GM12878 (cell line): ENCODE measurements at regions not wholly inside any gene's neighbourhood (a gene's known extent, or its start where the extent isn't known, plus 50 kb on each side); places are given as distances from the start of the nearest gene placed in this dataset.

Experiments
- ATAC-seq: fragments of 200-7000 bp; cut with Tn5 transposase; 3 replicates; pipeline ENCODE4 v1.9.1; 2020; ENCODE audit warnings: mild to moderate bottlenecking, moderate library complexity
- BruUV-seq: library from RNA; stranded (reverse); fragments of 400-500 nt; replicated peaks from 2 replicates; lab custom pipeline; 2021; lab: Mats Ljungman, UMichigan
- CTCF ChIA-PET: fragments of 300-600 bp; sonication (Branson Sonifier 250); formaldehyde crosslinking; extraction: SDS; loops from one replicate; lab custom pipeline; 2021; ENCODE audit warnings: inconsistent platforms; lab: Yijun Ruan, JAX
- POLR2A ChIA-PET: fragments of 350-600 bp; formaldehyde crosslinking; extraction: SDS; loops from one replicate; lab custom pipeline; 2021; ENCODE audit warnings: inconsistent platforms; lab: Charles Lee
- RAD21 ChIA-PET: fragments of 300-600 bp; sonication (Branson Sonifier 250); formaldehyde crosslinking; loops from one replicate; lab custom pipeline; 2023; ENCODE audit warnings: antibody characterized with exemption; ENCODE audit not compliant: unreplicated experiment; lab: Charles Lee
- SMC1A ChIA-PET: fragments of 300-600 bp; sonication (Branson Sonifier 250); formaldehyde crosslinking; loops from one replicate; lab custom pipeline; 2023; ENCODE audit not compliant: unreplicated experiment, uncharacterized antibody; lab: Charles Lee
- DNase-seq: peaks from one replicate; pipeline ENCODE4 v3.0.0-alpha.2; 2011; ENCODE audit warnings: low read depth, low spot score
- FAIRE-seq: peaks from 3 replicates; lab custom pipeline; 2011; peaks lifted over from hg19 to GRCh38; lab: Jason Lieb, UNC
- H2AFZ ChIP-seq: 2 replicates; pipeline ENCODE4 v1.6.0; 2011; ENCODE audit warnings: low read depth, low read length, control low read depth; ENCODE audit not compliant: control insufficient read depth
- H3K27ac ChIP-seq: 2 replicates; pipeline ENCODE4 v1.5.1; 2011; ENCODE audit warnings: control low read depth; ENCODE audit not compliant: control insufficient read depth, insufficient read depth
- H3K27me3 ChIP-seq, 2 experiments: replicated peaks in 1 of 2; 2 replicates each; pipeline versions ENCODE4 v1.6.0 to v1.6.1; 2011; ENCODE audit warnings: low read length in 1 of 2; ENCODE audit not compliant: control insufficient read depth in 2 of 2, insufficient read depth in 2 of 2
- H3K36me3 ChIP-seq, 2 experiments: 2 replicates each; pipeline ENCODE4 v1.5.1; 2011; ENCODE audit warnings: low read length in 1 of 2; ENCODE audit not compliant: control insufficient read depth in 2 of 2, insufficient read depth in 2 of 2
- H3K4me1 ChIP-seq: 2 replicates; pipeline ENCODE4 v1.6.1; 2011; ENCODE audit warnings: mild to moderate bottlenecking, low read length, moderate library complexity, mixed read lengths; ENCODE audit not compliant: control insufficient read depth, insufficient read depth
- H3K4me2 ChIP-seq: 2 replicates; pipeline ENCODE4 v1.6.0; 2011; ENCODE audit warnings: control low read depth; ENCODE audit not compliant: control insufficient read depth, insufficient read depth
- H3K4me3 ChIP-seq: fragments of 200-600 bp; sonication (generic); 2 replicates; pipeline ENCODE4 v1.5.1; 2016
- H3K79me2 ChIP-seq: 2 replicates; pipeline ENCODE4 v1.6.0; 2011; ENCODE audit warnings: low read length; ENCODE audit not compliant: control insufficient read depth, insufficient read depth
- H3K9ac ChIP-seq: 2 replicates; pipeline ENCODE4 v1.8.0; 2011; ENCODE audit warnings: low read length, control low read depth, mixed read lengths; ENCODE audit not compliant: control insufficient read depth, insufficient read depth
- H3K9me3 ChIP-seq: replicated peaks from 3 replicates; pipeline ENCODE4 v1.5.1; 2011; ENCODE audit warnings: mild to moderate bottlenecking, low read length; ENCODE audit not compliant: control insufficient read depth, insufficient read depth
- H4K20me1 ChIP-seq: 2 replicates; pipeline ENCODE4 v1.6.0; 2011; ENCODE audit not compliant: control insufficient read depth, insufficient read depth
- ASH2L ChIP-seq: fragments of 300-600, 200-600 bp; sonication (generic); IDR thresholded peaks from 2 replicates; pipeline ENCODE4 v1.6.1; 2017; ENCODE audit warnings: low read depth, mild to moderate bottlenecking, borderline replicate concordance
- BRCA1 ChIP-seq: IDR thresholded peaks from 2 replicates; pipeline ENCODE4 v1.6.1; 2011; ENCODE audit warnings: low read depth, low read length, improper control_type of control experiment
- CBX3 ChIP-seq: fragments of 200-600 bp; sonication (generic); IDR thresholded peaks from 2 replicates; pipeline ENCODE4 v1.6.1; 2016; ENCODE audit warnings: low read depth, borderline replicate concordance
- CEBPB ChIP-seq, 2 experiments: fragments of 150-350 bp in 1 of 2; IDR thresholded peaks; 2 replicates each; pipeline ENCODE4 v1.6.1; 2012 to 2014; ENCODE audit warnings: low read depth in 2 of 2, low read length in 2 of 2, borderline replicate concordance in 1 of 2, inconsistent platforms in 1 of 2
- CREB1 ChIP-seq: IDR thresholded peaks from 2 replicates; pipeline ENCODE4 v1.6.1; 2012; ENCODE audit warnings: low read depth, mild to moderate bottlenecking, inconsistent platforms
- DPF2 ChIP-seq: fragments of 450-650 bp; IDR thresholded peaks from 2 replicates; pipeline ENCODE4 v1.6.1; 2017; ENCODE audit warnings: mild to moderate bottlenecking
- GATAD2B ChIP-seq: fragments of 450-650 bp; conservative IDR thresholded peaks from 2 replicates; pipeline ENCODE4 v1.6.1; 2017; ENCODE audit warnings: low read depth, mild to moderate bottlenecking, moderate library complexity
- IKZF2 ChIP-seq, 2 experiments: fragments of 450-650 bp; IDR thresholded peaks; 2 replicates each; pipeline ENCODE4 v1.6.1; 2017; ENCODE audit warnings: mild to moderate bottlenecking in 2 of 2, moderate library complexity in 2 of 2
- IRF4 ChIP-seq: IDR thresholded peaks from 2 replicates; pipeline ENCODE4 v1.6.1; 2011; ENCODE audit warnings: low read depth, low read length
- JUNB ChIP-seq: IDR thresholded peaks from 2 replicates; pipeline ENCODE4 v1.6.1; 2016; ENCODE audit warnings: antibody characterized with exemption, mild to moderate bottlenecking
- KLF5 ChIP-seq: fragments of 450-650 bp; IDR thresholded peaks from 2 replicates; pipeline ENCODE4 v1.6.1; 2014; ENCODE audit warnings: mild to moderate bottlenecking; ENCODE audit not compliant: partially characterized antibody
- MEF2B ChIP-seq: fragments of 450-650 bp; IDR thresholded peaks from 2 replicates; pipeline ENCODE4 v1.6.1; 2018; ENCODE audit warnings: mild to moderate bottlenecking, moderate library complexity; ENCODE audit not compliant: partially characterized antibody, poor library complexity, severe bottlenecking
- NFYA ChIP-seq: IDR thresholded peaks from 2 replicates; pipeline ENCODE4 v1.6.1; 2011; ENCODE audit warnings: low read depth, mild to moderate bottlenecking, low read length, improper control_type of control experiment, borderline replicate concordance
- NR2C2 ChIP-seq: IDR thresholded peaks from 2 replicates; pipeline ENCODE4 v1.6.1; 2011; ENCODE audit warnings: borderline replicate concordance, low read depth; ENCODE audit not compliant: control insufficient read depth, insufficient read length
- PAX5 ChIP-seq: IDR thresholded peaks from 2 replicates; pipeline ENCODE4 v1.6.1; 2011; ENCODE audit warnings: low read depth, low read length, borderline replicate concordance
- PAX8 ChIP-seq: fragments of 450-650 bp; IDR thresholded peaks from 2 replicates; pipeline ENCODE4 v1.6.1; 2017; ENCODE audit warnings: mild to moderate bottlenecking, moderate library complexity
- POLR2AphosphoS5 ChIP-seq: IDR thresholded peaks from 2 replicates; pipeline ENCODE4 v1.6.1; 2011; ENCODE audit warnings: mild to moderate bottlenecking, low read length, inconsistent platforms
- TCF7 ChIP-seq: IDR thresholded peaks from 2 replicates; pipeline ENCODE4 v1.6.1; 2014; ENCODE audit warnings: antibody characterized with exemption, borderline replicate concordance
- WGBS: methylation state at CpG from one replicate; pipeline ENCODE4 v1.1.6; 2016; ENCODE audit warnings: low lambda C conversion rate; ENCODE audit not compliant: insufficient replicate concordance, insufficient coverage; ENCODE audit errors: missing lambda C conversion rate; 5-methylcytosine and 5-hydroxymethylcytosine counted together
- in situ Hi-C: fragments of 300-500 bp; cut with MboI; formaldehyde crosslinking; loops from 9 replicates; pipeline ENCODE4 v1.14.3; 2018; ENCODE audit warnings: mixed read lengths
- intact Hi-C: fragments of 100-400 bp; cut with micrococcal nuclease; formaldehyde crosslinking; loops from one replicate; pipeline ENCODE4 v1.14.2; 2022; ENCODE audit not compliant: unreplicated experiment
- TF ChIP-seq, protein P1 (sequence below): fragments of 150-350 bp; IDR thresholded peaks from 2 replicates; pipeline ENCODE4 v1.6.1; 2016; ENCODE audit warnings: low read depth, low read length
- TF ChIP-seq, protein P2 (sequence below): fragments of 450-650 bp; formaldehyde crosslinking; IDR thresholded peaks from 2 replicates; pipeline ENCODE4 v1.5.0; 2022; ENCODE audit warnings: mild to moderate bottlenecking, missing genetic modification characterization

DNA sequence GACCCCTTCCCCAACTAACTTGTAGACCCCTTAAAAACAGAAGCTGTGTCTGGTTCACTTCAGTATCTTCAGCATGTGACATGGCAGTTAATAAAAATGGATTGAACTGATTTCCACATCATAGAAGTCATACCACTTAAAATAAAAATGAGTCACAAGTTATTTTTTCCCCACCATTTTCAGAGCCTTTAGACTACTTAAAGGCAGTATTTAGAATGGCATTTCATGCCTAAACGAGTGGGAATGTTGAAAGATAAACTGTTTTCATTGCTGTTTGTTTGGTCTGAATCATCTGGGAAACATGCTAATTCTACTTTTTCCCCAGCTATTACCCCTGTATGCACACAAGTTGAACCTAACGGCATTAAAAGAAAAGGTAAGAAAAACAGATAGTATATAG, 324.0 kb downstream of the RAB38 start (continued):
- TF ChIP-seq ASH2L (no peak), IKZF2 (IDR thresholded peaks at IDR 0.05) (no peak), MEF2B (no peak), JUNB (no peak), CREB1 (no peak), PAX5 (no peak)

DNA sequence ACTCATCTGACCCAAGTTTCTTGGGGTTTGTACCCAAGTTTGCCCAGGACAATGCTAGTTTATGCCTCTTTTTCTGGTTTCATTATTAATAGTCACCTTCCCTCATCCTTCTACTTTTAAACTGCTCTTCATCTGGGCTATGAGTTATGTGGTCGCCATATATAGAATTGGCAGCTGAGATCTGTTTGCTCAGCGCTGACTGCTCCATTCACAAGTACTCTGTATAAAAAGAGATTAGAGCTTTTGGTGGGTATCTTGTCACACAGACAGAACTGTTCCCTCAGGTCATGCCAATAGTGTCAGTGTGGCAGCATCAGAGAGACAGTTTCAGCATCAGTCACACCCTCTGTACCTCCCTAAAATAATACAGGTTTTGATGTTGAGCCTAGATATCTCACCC, 326.0 kb downstream of the RAB38 start:
- H3K79me2 ChIP-seq = no peaks in the 10 kb centered on the region
- DNase-seq = no peak
- WGBS = 85% methylated on average over 2 of the region's 2 CpGs
- no peak overlapping the region for H2AFZ ChIP-seq
- in situ Hi-C loops (no loop called here), intact Hi-C loops (no loop called here)
- no peak overlapping the region for H3K9ac ChIP-seq
- no peak overlapping the region for H3K27ac ChIP-seq
- RAD21 ChIA-PET = no interaction called here
- H3K9me3 ChIP-seq = no peaks in the 10 kb centered on the region
- no TSS peak for BruUV-seq
- no peak overlapping the region for H3K4me3 ChIP-seq
- no peaks in the 10 kb centered on the region for H3K36me3 ChIP-seq
- H3K27me3 ChIP-seq = no peaks in the 10 kb centered on the region; a peak in 1 of 4 replicates
- CTCF ChIA-PET = no interaction called here
- no peak for ATAC-seq
- SMC1A ChIA-PET = no interaction called here
- POLR2A ChIA-PET = no interaction called here
- H3K4me2 ChIP-seq = no peak overlapping the region
- no peaks in the 10 kb centered on the region for H3K4me1 ChIP-seq
- no peak for FAIRE-seq
- H4K20me1 ChIP-seq = no peaks in the 10 kb centered on the region
- TF ChIP-seq NFYA = no peak
- no peak for TF ChIP-seq POLR2AphosphoS5
- TF ChIP-seq, protein P1, sequence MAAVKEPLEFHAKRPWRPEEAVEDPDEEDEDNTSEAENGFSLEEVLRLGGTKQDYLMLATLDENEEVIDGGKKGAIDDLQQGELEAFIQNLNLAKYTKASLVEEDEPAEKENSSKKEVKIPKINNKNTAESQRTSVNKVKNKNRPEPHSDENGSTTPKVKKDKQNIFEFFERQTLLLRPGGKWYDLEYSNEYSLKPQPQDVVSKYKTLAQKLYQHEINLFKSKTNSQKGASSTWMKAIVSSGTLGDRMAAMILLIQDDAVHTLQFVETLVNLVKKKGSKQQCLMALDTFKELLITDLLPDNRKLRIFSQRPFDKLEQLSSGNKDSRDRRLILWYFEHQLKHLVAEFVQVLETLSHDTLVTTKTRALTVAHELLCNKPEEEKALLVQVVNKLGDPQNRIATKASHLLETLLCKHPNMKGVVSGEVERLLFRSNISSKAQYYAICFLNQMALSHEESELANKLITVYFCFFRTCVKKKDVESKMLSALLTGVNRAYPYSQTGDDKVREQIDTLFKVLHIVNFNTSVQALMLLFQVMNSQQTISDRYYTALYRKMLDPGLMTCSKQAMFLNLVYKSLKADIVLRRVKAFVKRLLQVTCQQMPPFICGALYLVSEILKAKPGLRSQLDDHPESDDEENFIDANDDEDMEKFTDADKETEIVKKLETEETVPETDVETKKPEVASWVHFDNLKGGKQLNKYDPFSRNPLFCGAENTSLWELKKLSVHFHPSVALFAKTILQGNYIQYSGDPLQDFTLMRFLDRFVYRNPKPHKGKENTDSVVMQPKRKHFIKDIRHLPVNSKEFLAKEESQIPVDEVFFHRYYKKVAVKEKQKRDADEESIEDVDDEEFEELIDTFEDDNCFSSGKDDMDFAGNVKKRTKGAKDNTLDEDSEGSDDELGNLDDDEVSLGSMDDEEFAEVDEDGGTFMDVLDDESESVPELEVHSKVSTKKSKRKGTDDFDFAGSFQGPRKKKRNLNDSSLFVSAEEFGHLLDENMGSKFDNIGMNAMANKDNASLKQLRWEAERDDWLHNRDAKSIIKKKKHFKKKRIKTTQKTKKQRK = no peak
- TF ChIP-seq GATAD2B = no peak
- TF ChIP-seq ASH2L = no peak
- no peak for TF ChIP-seq CBX3
- no peak for TF ChIP-seq IRF4
- TF ChIP-seq PAX8 = no peak
- no peak for TF ChIP-seq TCF7
- TF ChIP-seq KLF5 = no peak
- TF ChIP-seq, protein P2, sequence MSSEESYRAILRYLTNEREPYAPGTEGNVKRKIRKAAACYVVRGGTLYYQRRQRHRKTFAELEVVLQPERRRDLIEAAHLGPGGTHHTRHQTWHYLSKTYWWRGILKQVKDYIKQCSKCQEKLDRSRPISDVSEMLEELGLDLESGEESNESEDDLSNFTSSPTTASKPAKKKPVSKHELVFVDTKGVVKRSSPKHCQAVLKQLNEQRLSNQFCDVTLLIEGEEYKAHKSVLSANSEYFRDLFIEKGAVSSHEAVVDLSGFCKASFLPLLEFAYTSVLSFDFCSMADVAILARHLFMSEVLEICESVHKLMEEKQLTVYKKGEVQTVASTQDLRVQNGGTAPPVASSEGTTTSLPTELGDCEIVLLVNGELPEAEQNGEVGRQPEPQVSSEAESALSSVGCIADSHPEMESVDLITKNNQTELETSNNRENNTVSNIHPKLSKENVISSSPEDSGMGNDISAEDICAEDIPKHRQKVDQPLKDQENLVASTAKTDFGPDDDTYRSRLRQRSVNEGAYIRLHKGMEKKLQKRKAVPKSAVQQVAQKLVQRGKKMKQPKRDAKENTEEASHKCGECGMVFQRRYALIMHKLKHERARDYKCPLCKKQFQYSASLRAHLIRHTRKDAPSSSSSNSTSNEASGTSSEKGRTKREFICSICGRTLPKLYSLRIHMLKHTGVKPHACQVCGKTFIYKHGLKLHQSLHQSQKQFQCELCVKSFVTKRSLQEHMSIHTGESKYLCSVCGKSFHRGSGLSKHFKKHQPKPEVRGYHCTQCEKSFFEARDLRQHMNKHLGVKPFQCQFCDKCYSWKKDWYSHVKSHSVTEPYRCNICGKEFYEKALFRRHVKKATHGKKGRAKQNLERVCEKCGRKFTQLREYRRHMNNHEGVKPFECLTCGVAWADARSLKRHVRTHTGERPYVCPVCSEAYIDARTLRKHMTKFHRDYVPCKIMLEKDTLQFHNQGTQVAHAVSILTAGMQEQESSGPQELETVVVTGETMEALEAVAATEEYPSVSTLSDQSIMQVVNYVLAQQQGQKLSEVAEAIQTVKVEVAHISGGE (CRISPR knock-in tag) = no peak
- no peak for TF ChIP-seq NR2C2
- TF ChIP-seq CEBPB (IDR thresholded peaks at IDR 0.05; ENCODE audit: borderline replicate concordance in 1 of 2, low read depth in 2 of 2, low read length in 2 of 2) = no peak
- TF ChIP-seq PAX5 = no peak
- no peak for TF ChIP-seq DPF2
- no peak for TF ChIP-seq BRCA1
